ENCODE measurements at regions not wholly inside any gene's neighbourhood (a gene's known extent, or its start where the extent isn't known, plus 50 kb on each side); places are given as distances from the start of the nearest gene placed in this dataset.

GRCh38 chr3:106829206-106829605 is 548.0 kb upstream of the CCDC54 start:
- TF ChIP-seq POLR2A (IDR thresholded peaks at IDR 0.05; ENCODE audit: low read depth, low read length) (no peak), TAF1 (IDR thresholded peaks at IDR 0.05; ENCODE audit: borderline replicate concordance, low read depth, low read length) (no peak), POLR2AphosphoS5 (IDR thresholded peaks at IDR 0.05; ENCODE audit: low read depth, low read length) (no peak)

Measured in GM12892 (cell line).